HUES6 (cell line): ENCODE measurements at regions not wholly inside any gene's neighbourhood (a gene's known extent, or its start where the extent isn't known, plus 50 kb on each side); places are given as distances from the start of the nearest gene placed in this dataset.

Experiments used
- H3K27ac ChIP-seq: 2 replicates; pipeline ENCODE4 v1.7.0; 2013; ENCODE audit warnings: low read depth, mild to moderate bottlenecking, low read length, inconsistent platforms
- H3K27me3 ChIP-seq: 2 replicates; pipeline ENCODE4 v1.6.1; 2013; ENCODE audit warnings: low read length; ENCODE audit not compliant: control insufficient read depth, insufficient read depth
- H3K36me3 ChIP-seq: 2 replicates; pipeline ENCODE4 v1.6.1; 2013; ENCODE audit warnings: low read length; ENCODE audit not compliant: control insufficient read depth, insufficient read depth
- H3K4me1 ChIP-seq: 2 replicates; pipeline ENCODE4 v1.6.1; 2013; ENCODE audit warnings: low read length; ENCODE audit not compliant: control insufficient read depth, insufficient read depth
- H3K4me3 ChIP-seq: 2 replicates; pipeline ENCODE4 v1.5.1; 2013; ENCODE audit warnings: low read depth, low read length
- H3K9ac ChIP-seq: one replicate; pipeline ENCODE4 v1.6.1; 2013; ENCODE audit warnings: mild to moderate bottlenecking, low read length
- H3K9me3 ChIP-seq: 2 replicates; pipeline ENCODE4 v1.6.1; 2013; ENCODE audit warnings: low read depth, low read length; ENCODE audit not compliant: control insufficient read depth, insufficient read depth

- no peaks in the 10 kb centered on the region for H3K27me3 ChIP-seq
- H3K36me3 ChIP-seq = no peaks in the 10 kb centered on the region
- no peaks in the 10 kb centered on the region for H3K4me1 ChIP-seq
- H3K9ac ChIP-seq = no peak overlapping the region
- no peak overlapping the region for H3K27ac ChIP-seq
- H3K9me3 ChIP-seq = no peaks in the 10 kb centered on the region
- H3K4me3 ChIP-seq = no peak overlapping the region
Observed at GRCh38 chr1:82511441-82511840, 710.7 kb downstream of the ADGRL2 start.

GRCh38 chr1:82510431-82510830 lies 709.7 kb downstream of the ADGRL2 start:
- H3K27me3 ChIP-seq = no peaks in the 10 kb centered on the region
- no peaks in the 10 kb centered on the region for H3K4me1 ChIP-seq
- no peak overlapping the region for H3K4me3 ChIP-seq
- no peaks in the 10 kb centered on the region for H3K36me3 ChIP-seq
- H3K9me3 ChIP-seq = no peaks in the 10 kb centered on the region
- H3K27ac ChIP-seq = no peak overlapping the region
- no peak overlapping the region for H3K9ac ChIP-seq

- no peaks in the 10 kb centered on the region for H3K4me1 ChIP-seq
- H3K27ac ChIP-seq = no peak overlapping the region
- no peaks in the 10 kb centered on the region for H3K27me3 ChIP-seq
- no peaks in the 10 kb centered on the region for H3K9me3 ChIP-seq
- H3K4me3 ChIP-seq = no peak overlapping the region
- H3K36me3 ChIP-seq = no peaks in the 10 kb centered on the region
- no peak overlapping the region for H3K9ac ChIP-seq
Observed at GRCh38 chr1:82507011-82507410, 706.3 kb downstream of the ADGRL2 start.

GRCh38 chr1:82503822-82504221 lies 703.1 kb downstream of the ADGRL2 start:
- no peaks in the 10 kb centered on the region for H3K27me3 ChIP-seq
- H3K4me1 ChIP-seq = no peaks in the 10 kb centered on the region
- no peak overlapping the region for H3K9ac ChIP-seq
- H3K4me3 ChIP-seq = no peak overlapping the region
- H3K27ac ChIP-seq = no peak overlapping the region
- H3K9me3 ChIP-seq = no peaks in the 10 kb centered on the region
- no peaks in the 10 kb centered on the region for H3K36me3 ChIP-seq

- Histone ChIP-seq H3K9me3 (peaks cover 33% of the 10 kb centered on the region), H3K4me1 (no peaks in the 10 kb centered on the region), H3K9ac (no peak overlapping the region), H3K27ac (no peak overlapping the region), H3K27me3 (no peaks in the 10 kb centered on the region), H3K36me3 (no peaks in the 10 kb centered on the region), H3K4me3 (no peak overlapping the region)
Observed at GRCh38 chr1:82499022-82499421, 698.3 kb downstream of the ADGRL2 start.

- no peaks in the 10 kb centered on the region for H3K4me1 ChIP-seq
- H3K27ac ChIP-seq = no peak overlapping the region
- peaks cover 39% of the 10 kb centered on the region for H3K9me3 ChIP-seq
- no peaks in the 10 kb centered on the region for H3K27me3 ChIP-seq
- H3K4me3 ChIP-seq = no peak overlapping the region
- H3K9ac ChIP-seq = no peak overlapping the region
- H3K36me3 ChIP-seq = no peaks in the 10 kb centered on the region
Observed at GRCh38 chr1:82494117-82494516, 693.4 kb downstream of the ADGRL2 start.

- Histone ChIP-seq H3K36me3 (no peaks in the 10 kb centered on the region), H3K27me3 (no peaks in the 10 kb centered on the region), H3K27ac (no peak overlapping the region), H3K9me3 (peaks cover 36% of the 10 kb centered on the region), H3K9ac (no peak overlapping the region), H3K4me1 (no peaks in the 10 kb centered on the region), H3K4me3 (no peak overlapping the region)
Observed at GRCh38 chr1:82492159-82492558, 691.4 kb downstream of the ADGRL2 start.

GRCh38 chr1:82491301-82492048 lies 690.7 kb downstream of the ADGRL2 start:
- Histone ChIP-seq H3K27me3 (no peaks in the 10 kb centered on the region), H3K27ac (no peak overlapping the region), H3K9ac (no peak overlapping the region), H3K4me3 (no peak overlapping the region), H3K36me3 (no peaks in the 10 kb centered on the region), H3K9me3 (peaks cover 29% of the 10 kb centered on the region), H3K4me1 (peaks cover 3% of the 10 kb centered on the region)

- H3K9me3 ChIP-seq = no peaks in the 10 kb centered on the region
- no peak overlapping the region for H3K4me3 ChIP-seq
- H3K27me3 ChIP-seq = no peaks in the 10 kb centered on the region
Observed at GRCh38 chr1:82487778-82488177, 687.0 kb downstream of the ADGRL2 start.

GRCh38 chr1:82486969-82487368 lies 686.2 kb downstream of the ADGRL2 start:
- Histone ChIP-seq H3K4me3 (no peak overlapping the region), H3K4me1 (peaks cover 29% of the 10 kb centered on the region), H3K9me3 (no peaks in the 10 kb centered on the region), H3K36me3 (no peaks in the 10 kb centered on the region), H3K27ac (no peak overlapping the region), H3K27me3 (no peaks in the 10 kb centered on the region), H3K9ac (no peak overlapping the region)

More at GRCh38 chr1:82487778-82488177, 687.0 kb downstream of the ADGRL2 start:
- H3K9ac ChIP-seq = no peak overlapping the region
- peaks cover 29% of the 10 kb centered on the region for H3K4me1 ChIP-seq
- no peaks in the 10 kb centered on the region for H3K36me3 ChIP-seq
- H3K27ac ChIP-seq = no peak overlapping the region

- Histone ChIP-seq H3K9ac (no peak overlapping the region), H3K9me3 (no peaks in the 10 kb centered on the region), H3K27ac (peak overlapping the region; percentile 81; the same call in 1 of the 2 replicates), H3K36me3 (no peaks in the 10 kb centered on the region), H3K4me3 (0 out of 2 replicates have a peak overlapping the region, but pooled peaks have one; percentile 27), H3K4me1 (peaks cover 29% of the 10 kb centered on the region), H3K27me3 (no peaks in the 10 kb centered on the region)
Observed at GRCh38 chr1:82486468-82486867, 685.7 kb downstream of the ADGRL2 start.
